Fibroblast of the aortic adventitia (primary cell): ENCODE measurements at regions not wholly inside any gene's neighbourhood (a gene's known extent, or its start where the extent isn't known, plus 50 kb on each side); places are given as distances from the start of the nearest gene placed in this dataset.

Experiments
- DNase-seq: peaks from one replicate; pipeline ENCODE4 v3.0.0-alpha.2; 2010; ENCODE audit warnings: low read depth
- H3K4me3 ChIP-seq: 2 replicates; pipeline ENCODE4 v1.5.1; 2011; ENCODE audit warnings: low read depth, mild to moderate bottlenecking, control low read depth, low read length, moderate library complexity
- CTCF ChIP-seq: IDR thresholded peaks from 2 replicates; pipeline ENCODE4 v1.5.1; 2011; ENCODE audit warnings: mild to moderate bottlenecking, low read length, control low read depth, inconsistent platforms; ENCODE audit not compliant: insufficient read depth

GRCh38 chr20:20808016-20808415, 95.6 kb upstream of the RALGAPA2 start:
- no peak overlapping the region for H3K4me3 ChIP-seq
- TF ChIP-seq CTCF = no peak
- no peak for DNase-seq

GRCh38 chr20:20806121-20807095, 94.0 kb upstream of the RALGAPA2 start:
- DNase-seq = no peak
- TF ChIP-seq CTCF = no peak
- no peak overlapping the region for H3K4me3 ChIP-seq

GRCh38 chr20:20803011-20803410, 90.6 kb upstream of the RALGAPA2 start:
- DNase-seq = no peak
- no peak for TF ChIP-seq CTCF
- no peak overlapping the region for H3K4me3 ChIP-seq

GRCh38 chr20:20802328-20802727, 89.9 kb upstream of the RALGAPA2 start:
- TF ChIP-seq CTCF = no peak
- no peak overlapping the region for H3K4me3 ChIP-seq
- DNase-seq = peak; percentile 8

DNA sequence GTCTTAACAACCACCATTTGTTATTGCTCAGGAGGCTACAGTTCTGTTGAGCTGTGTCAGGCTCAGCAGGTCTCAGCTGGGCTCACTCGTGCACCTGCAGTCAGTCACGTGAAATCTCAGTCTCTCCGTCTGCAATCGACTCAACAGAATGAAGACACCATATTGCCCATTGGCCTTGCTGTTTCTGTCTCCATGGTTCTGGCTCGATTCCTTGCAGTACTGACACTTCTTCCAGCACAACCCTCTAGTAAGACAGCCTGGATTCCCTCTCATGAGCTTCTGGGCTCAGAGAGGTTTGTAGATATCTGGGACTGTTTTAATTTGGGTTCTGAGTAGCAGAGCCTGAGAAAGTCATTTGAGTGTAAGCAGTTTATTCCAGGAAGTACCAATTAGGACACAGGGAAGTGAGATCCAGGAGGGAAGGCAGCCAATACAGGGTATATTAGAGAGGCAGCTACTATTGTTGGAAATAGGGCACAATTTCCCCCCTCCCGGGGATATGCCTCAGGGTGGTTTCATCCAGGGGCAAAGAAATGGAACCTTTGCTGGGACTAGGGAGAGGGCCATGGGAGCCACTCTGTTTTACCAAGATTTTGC, 87.4 kb upstream of the RALGAPA2 start:
- H3K4me3 ChIP-seq = no peak overlapping the region
- DNase-seq = no peak
- TF ChIP-seq CTCF = no peak

DNA sequence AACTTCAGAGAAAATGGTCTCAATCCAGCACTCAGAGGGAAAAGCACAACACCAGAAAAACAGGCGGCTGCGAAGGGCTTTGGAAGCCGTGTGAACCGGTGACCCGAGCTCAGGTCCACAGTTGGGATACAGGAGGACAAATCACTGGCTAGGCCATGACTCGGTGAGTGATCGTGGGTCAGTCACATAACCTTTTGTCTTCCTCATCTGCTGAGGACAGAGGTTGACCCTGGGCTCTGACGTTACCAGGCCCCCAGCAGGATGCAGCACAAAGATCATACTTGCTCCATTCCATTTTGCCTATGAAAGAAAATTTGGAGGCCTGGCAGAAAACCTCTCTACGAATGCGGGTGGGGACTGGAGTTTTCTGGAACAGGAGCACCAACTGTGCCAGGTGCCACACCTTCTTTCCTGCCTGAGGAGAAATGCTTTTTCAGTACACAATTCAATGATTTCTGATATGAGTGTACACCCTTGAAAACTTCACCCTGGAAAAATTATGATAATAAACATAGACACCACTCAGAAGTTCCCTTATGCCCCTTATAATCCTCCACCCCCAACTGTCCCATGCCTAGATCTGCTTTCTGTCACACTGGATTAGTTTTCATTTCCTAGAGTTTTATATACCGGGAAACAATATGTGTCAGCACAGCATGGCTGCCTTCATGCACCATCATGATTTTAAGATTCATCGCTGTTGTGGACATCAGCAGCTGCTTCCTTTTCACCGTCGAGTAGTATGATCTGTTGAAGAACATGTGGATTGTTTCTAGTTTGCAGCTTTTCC, 85.3 kb upstream of the RALGAPA2 start:
- TF ChIP-seq CTCF = no peak
- no peak overlapping the region for H3K4me3 ChIP-seq
- DNase-seq = no peak
